H9 (cell line): ENCODE measurements at regions not wholly inside any gene's neighbourhood (a gene's known extent, or its start where the extent isn't known, plus 50 kb on each side); places are given as distances from the start of the nearest gene placed in this dataset.

Source experiments
- DNase-seq: peaks from one replicate; pipeline ENCODE4 v3.0.0-alpha.2; 2017
- H2AFZ ChIP-seq: one replicate; pipeline ENCODE4 v1.6.1; 2013; ENCODE audit warnings: mild to moderate bottlenecking, low read length, control low read depth, moderate library complexity
- H2AK5ac ChIP-seq: 2 replicates; pipeline ENCODE4 v1.6.1; 2013; ENCODE audit warnings: low read length, control low read depth, mixed read lengths; ENCODE audit not compliant: insufficient read length
- H2BK120ac ChIP-seq: one replicate; pipeline ENCODE4 v1.6.1; 2013; ENCODE audit warnings: low read depth, mild to moderate bottlenecking, low read length, control low read depth, inconsistent platforms; ENCODE audit not compliant: poor library complexity, severe bottlenecking
- H2BK12ac ChIP-seq: 2 replicates; pipeline ENCODE4 v1.6.1; 2013; ENCODE audit warnings: low read length, control low read depth, mixed read lengths, low read depth; ENCODE audit not compliant: insufficient read length
- H2BK15ac ChIP-seq: 2 replicates; pipeline ENCODE4 v1.6.1; 2013; ENCODE audit warnings: low read depth, low read length, control low read depth
- H2BK20ac ChIP-seq: one replicate; pipeline ENCODE4 v1.6.1; 2013; ENCODE audit warnings: low read depth, mild to moderate bottlenecking, low read length, control low read depth, inconsistent platforms; ENCODE audit not compliant: poor library complexity, severe bottlenecking
- H2BK5ac ChIP-seq: 2 replicates; pipeline ENCODE4 v1.6.1; 2013; ENCODE audit warnings: low read length, control low read depth, mixed read lengths; ENCODE audit not compliant: insufficient read length
- H3K14ac ChIP-seq: 2 replicates; pipeline ENCODE4 v1.6.1; 2013; ENCODE audit warnings: low read length, control low read depth; ENCODE audit not compliant: insufficient read depth
- H3K18ac ChIP-seq: 2 replicates; pipeline ENCODE4 v1.6.1; 2013; ENCODE audit warnings: low read depth, mild to moderate bottlenecking, mixed read lengths, low read length, control low read depth; ENCODE audit not compliant: insufficient read length
- H3K23ac ChIP-seq: 2 replicates; pipeline ENCODE4 v1.6.1; 2013; ENCODE audit warnings: low read length, control low read depth, mixed read lengths, low read depth; ENCODE audit not compliant: insufficient read length
- H3K23me2 ChIP-seq: 2 replicates; pipeline ENCODE4 v1.6.1; 2013; ENCODE audit warnings: low read depth, mild to moderate bottlenecking, mixed read lengths, low read length, control low read depth; ENCODE audit not compliant: insufficient read length, poor library complexity, severe bottlenecking
- H3K27ac ChIP-seq: 2 replicates; pipeline ENCODE4 v1.5.1; 2013; ENCODE audit warnings: low read length, control low read depth, mixed read lengths, low read depth; ENCODE audit not compliant: insufficient read length
- H3K27me3 ChIP-seq: 2 replicates; pipeline ENCODE4 v1.6.1; 2013; ENCODE audit warnings: low read length, control low read depth, inconsistent platforms; ENCODE audit not compliant: insufficient read depth
- H3K4ac ChIP-seq: 2 replicates; pipeline ENCODE4 v1.6.1; 2013; ENCODE audit warnings: low read depth, mild to moderate bottlenecking, control low read depth, inconsistent platforms, low read length, moderate library complexity
- H3K4me1 ChIP-seq: 2 replicates; pipeline ENCODE4 v1.6.1; 2013; ENCODE audit warnings: low read length, control low read depth, inconsistent platforms; ENCODE audit not compliant: insufficient read depth
- H3K4me2 ChIP-seq: 2 replicates; pipeline ENCODE4 v1.6.1; 2013; ENCODE audit warnings: low read length, control low read depth, mixed read lengths; ENCODE audit not compliant: insufficient read length, insufficient read depth
- H3K56ac ChIP-seq: 2 replicates; pipeline ENCODE4 v1.6.1; 2013; ENCODE audit warnings: low read depth, mild to moderate bottlenecking, mixed read lengths, low read length, control low read depth; ENCODE audit not compliant: insufficient read length
- H3K79me1 ChIP-seq: 2 replicates; pipeline ENCODE4 v1.6.1; 2013; ENCODE audit warnings: low read depth, mild to moderate bottlenecking, moderate library complexity, low read length, control low read depth, inconsistent platforms; ENCODE audit not compliant: insufficient read depth, poor library complexity, severe bottlenecking
- H3K79me2 ChIP-seq: 2 replicates; pipeline ENCODE4 v1.6.1; 2013; ENCODE audit warnings: low read length, control low read depth, inconsistent platforms; ENCODE audit not compliant: insufficient read depth
- H3K9ac ChIP-seq: 2 replicates; pipeline ENCODE4 v1.6.1; 2013; ENCODE audit warnings: low read length, control low read depth, mixed read lengths; ENCODE audit not compliant: insufficient read length; ENCODE audit errors: extremely low read depth
- H3K9me3 ChIP-seq: one replicate; pipeline ENCODE4 v1.6.1; 2013; ENCODE audit warnings: low read depth, low read length, inconsistent platforms; ENCODE audit not compliant: control insufficient read depth
- H3T11ph ChIP-seq: one replicate; pipeline ENCODE4 v1.6.1; 2013; ENCODE audit warnings: mild to moderate bottlenecking, low read length, control low read depth, inconsistent platforms
- H4K20me1 ChIP-seq: one replicate; pipeline ENCODE4 v1.6.1; 2013; ENCODE audit not compliant: control insufficient read depth, insufficient read length, insufficient read depth
- H4K5ac ChIP-seq: 2 replicates; pipeline ENCODE4 v1.6.1; 2013; ENCODE audit warnings: low read depth, mild to moderate bottlenecking, mixed read lengths, low read length, control low read depth; ENCODE audit not compliant: insufficient read length
- H4K8ac ChIP-seq: replicated peaks from 2 replicates; pipeline ENCODE4 v1.6.1; 2013; ENCODE audit warnings: low read length, control low read depth, mixed read lengths, low read depth; ENCODE audit not compliant: insufficient read length
- H4K91ac ChIP-seq: 2 replicates; pipeline ENCODE4 v1.6.1; 2013; ENCODE audit warnings: low read depth, mild to moderate bottlenecking, moderate library complexity, mixed read lengths, low read length, control low read depth; ENCODE audit not compliant: insufficient read length
- H3K27ac Mint-ChIP-seq, 3 experiments: 2 replicates in 2 of 3; 3 replicates in 1 of 3; pipeline ENCODE4 v1.8.0; 2020 to 2021; ENCODE audit warnings: mixed read lengths in 3 of 3, mild to moderate bottlenecking in 1 of 3, moderate library complexity in 1 of 3
- H3K27me3 Mint-ChIP-seq: 2 replicates; pipeline ENCODE4 v1.8.0; 2021; ENCODE audit warnings: low read depth, mild to moderate bottlenecking, moderate library complexity, mixed read lengths
- H3K36me3 Mint-ChIP-seq, 3 experiments: 2 replicates in 2 of 3; 3 replicates in 1 of 3; pipeline ENCODE4 v1.8.0; 2020 to 2021; ENCODE audit warnings: low read depth in 3 of 3, mixed read lengths in 3 of 3; ENCODE audit not compliant: insufficient read depth in 1 of 3
- H3K4me1 Mint-ChIP-seq, 2 experiments: 2 replicates each; pipeline ENCODE4 v1.8.0; 2020; ENCODE audit warnings: mixed read lengths in 2 of 2
- H3K4me3 Mint-ChIP-seq, 2 experiments: 2 replicates in 1 of 2; 3 replicates in 1 of 2; pipeline ENCODE4 v1.8.0; 2020 to 2021; ENCODE audit warnings: mild to moderate bottlenecking in 2 of 2, mixed read lengths in 2 of 2, moderate library complexity in 1 of 2
- H3K9me3 Mint-ChIP-seq, 2 experiments: 2 replicates in 1 of 2; 3 replicates in 1 of 2; pipeline ENCODE4 v1.8.0; 2020; ENCODE audit warnings: mild to moderate bottlenecking in 2 of 2, mixed read lengths in 2 of 2, moderate library complexity in 1 of 2
- WGBS: extraction: QIAGEN DNeasy Blood & Tissue Kit; methylation state at CpG from one replicate; pipeline ENCODE4 v1.1.7; 2013; ENCODE audit warnings: missing lambda C conversion rate, low lambda C conversion rate, mixed read lengths; ENCODE audit not compliant: insufficient read length; ENCODE audit errors: extremely low coverage; 5-methylcytosine and 5-hydroxymethylcytosine counted together
- TF ChIP-seq, protein P1 (sequence below): fragments of 200-600 bp; sonication (generic); conservative IDR thresholded peaks from 3 replicates; pipeline ENCODE4 v1.8.0; 2021; ENCODE audit warnings: antibody characterized with exemption, mild to moderate bottlenecking

DNA sequence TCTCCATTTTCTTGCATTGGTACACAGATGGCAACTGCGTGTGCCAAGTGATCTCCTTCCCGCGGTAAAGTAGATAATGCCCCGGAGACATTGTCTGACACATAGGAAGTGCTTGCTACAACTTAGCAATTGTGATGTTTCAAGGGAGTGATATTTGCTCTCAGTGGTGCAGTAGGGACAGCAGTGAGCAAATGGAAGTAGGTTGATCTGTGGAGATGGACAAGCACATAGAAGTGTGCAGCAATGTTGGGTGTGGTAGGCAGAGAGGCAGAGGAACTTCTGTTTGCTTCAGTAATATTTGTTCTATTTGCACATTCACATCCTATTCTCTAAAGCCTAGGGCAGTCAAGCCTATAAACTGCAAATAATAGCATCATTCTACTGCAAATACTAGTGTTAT lies 846.7 kb upstream of the PRKX start:
- no peak overlapping the region for H4K8ac ChIP-seq
- WGBS, result no CpG with 5 or more reads among the region's 4 CpGs
- no peaks in the 10 kb centered on the region for H3K4me1 ChIP-seq
- H2AFZ ChIP-seq, result no peak overlapping the region
- H3K9ac ChIP-seq, result no peak overlapping the region
- no peak overlapping the region for H3K4me2 ChIP-seq
- H2AK5ac ChIP-seq, result no peak overlapping the region
- H3K27ac Mint-ChIP-seq, result no peak overlapping the region
- H2BK20ac ChIP-seq, result no peak overlapping the region
- H3K56ac ChIP-seq, result no peak overlapping the region
- H3K27me3 ChIP-seq, result no peaks in the 10 kb centered on the region
- H3K27me3 Mint-ChIP-seq, result no peaks in the 10 kb centered on the region
- no peak overlapping the region for H2BK120ac ChIP-seq
- H3K4me1 Mint-ChIP-seq, result peaks cover 2 to 4% of the 10 kb centered on the region in 2 experiments; a peak in 3 of 4 replicates
- H2BK15ac ChIP-seq, result no peak overlapping the region
- no peaks in the 10 kb centered on the region for H3K79me2 ChIP-seq
- H3K4ac ChIP-seq, result no peak overlapping the region
- no peak overlapping the region for H3K23ac ChIP-seq
- no peak overlapping the region for H3K4me3 Mint-ChIP-seq
- H3K9me3 ChIP-seq, result no peaks in the 10 kb centered on the region
- H4K20me1 ChIP-seq, result no peaks in the 10 kb centered on the region
- TF ChIP-seq, protein P1, sequence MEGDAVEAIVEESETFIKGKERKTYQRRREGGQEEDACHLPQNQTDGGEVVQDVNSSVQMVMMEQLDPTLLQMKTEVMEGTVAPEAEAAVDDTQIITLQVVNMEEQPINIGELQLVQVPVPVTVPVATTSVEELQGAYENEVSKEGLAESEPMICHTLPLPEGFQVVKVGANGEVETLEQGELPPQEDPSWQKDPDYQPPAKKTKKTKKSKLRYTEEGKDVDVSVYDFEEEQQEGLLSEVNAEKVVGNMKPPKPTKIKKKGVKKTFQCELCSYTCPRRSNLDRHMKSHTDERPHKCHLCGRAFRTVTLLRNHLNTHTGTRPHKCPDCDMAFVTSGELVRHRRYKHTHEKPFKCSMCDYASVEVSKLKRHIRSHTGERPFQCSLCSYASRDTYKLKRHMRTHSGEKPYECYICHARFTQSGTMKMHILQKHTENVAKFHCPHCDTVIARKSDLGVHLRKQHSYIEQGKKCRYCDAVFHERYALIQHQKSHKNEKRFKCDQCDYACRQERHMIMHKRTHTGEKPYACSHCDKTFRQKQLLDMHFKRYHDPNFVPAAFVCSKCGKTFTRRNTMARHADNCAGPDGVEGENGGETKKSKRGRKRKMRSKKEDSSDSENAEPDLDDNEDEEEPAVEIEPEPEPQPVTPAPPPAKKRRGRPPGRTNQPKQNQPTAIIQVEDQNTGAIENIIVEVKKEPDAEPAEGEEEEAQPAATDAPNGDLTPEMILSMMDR, result no peak
- no peak overlapping the region for H3K27ac ChIP-seq
- no peak for DNase-seq
- H2BK12ac ChIP-seq, result no peak overlapping the region
- no peak overlapping the region for H2BK5ac ChIP-seq
- no peaks in the 10 kb centered on the region for H3K79me1 ChIP-seq
- no peaks in the 10 kb centered on the region for H3K9me3 Mint-ChIP-seq
- H3K14ac ChIP-seq, result no peak overlapping the region; the same call in 1 of the 2 replicates
- H4K91ac ChIP-seq, result no peak overlapping the region
- no peaks in the 10 kb centered on the region for H3K23me2 ChIP-seq
- no peaks in the 10 kb centered on the region for H3K36me3 Mint-ChIP-seq
- H3T11ph ChIP-seq, result no peak overlapping the region
- H3K18ac ChIP-seq, result no peak overlapping the region
- no peak overlapping the region for H4K5ac ChIP-seq
